ENCODE measurements at regions not wholly inside any gene's neighbourhood (a gene's known extent, or its start where the extent isn't known, plus 50 kb on each side); places are given as distances from the start of the nearest gene placed in this dataset.

DNA sequence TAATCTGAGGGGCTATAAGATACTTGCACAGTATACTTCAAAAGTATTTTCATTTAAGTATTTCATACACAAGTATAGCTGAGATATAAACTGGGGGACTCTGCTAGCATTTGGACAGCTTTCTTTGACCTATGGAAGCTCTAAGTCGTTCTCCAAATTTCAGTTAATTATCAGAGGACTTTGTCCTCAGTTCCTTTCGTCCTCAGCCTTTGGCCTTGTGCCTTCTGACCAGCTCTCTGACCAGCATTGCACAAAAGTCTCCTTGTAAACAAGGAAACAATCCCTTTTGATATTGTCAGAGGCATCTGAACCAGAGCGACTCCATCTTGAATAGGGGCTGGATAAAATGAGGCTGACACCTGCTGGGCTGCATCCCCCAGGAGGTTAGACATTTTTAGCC, 464.0 kb upstream of the FAM241A start:
- Histone ChIP-seq H3K27ac (ENCODE audit: low read depth in 1 of 2, low read length in 2 of 2) (no peak overlapping the region), H4K20me1 (ENCODE audit: insufficient read depth, low read length) (no peaks in the 10 kb centered on the region), H3K9ac (ENCODE audit: insufficient read depth, low read length, poor library complexity, severe bottlenecking) (no peak overlapping the region), H2AFZ (ENCODE audit: insufficient read depth, low read depth, low read length, poor library complexity, severe bottlenecking) (no peak overlapping the region), H3K27me3 (ENCODE audit: control insufficient read depth in 2 of 2, insufficient read depth in 2 of 2, low read length in 2 of 2) (no peaks in the 10 kb centered on the region), H3K79me2 (ENCODE audit: insufficient read depth, low read length) (no peaks in the 10 kb centered on the region), H3K4me2 (replicated peaks; ENCODE audit: extremely low read depth, low read length, poor library complexity, severe bottlenecking) (no peak overlapping the region), H3K36me3 (replicated peaks in 1 of 2; ENCODE audit: control insufficient read depth in 1 of 2, insufficient read depth in 2 of 2, low read length in 2 of 2) (no peaks in the 10 kb centered on the region), H3K4me1 (ENCODE audit: control insufficient read depth in 1 of 2, insufficient read depth in 2 of 2, low read length in 2 of 2) (no peaks in the 10 kb centered on the region), H3K9me3 (replicated peaks in 1 of 2; ENCODE audit: control insufficient read depth in 1 of 2, insufficient read depth in 1 of 2, low read length in 2 of 2) (no peaks in the 10 kb centered on the region), H3K4me3 (replicated peaks in 1 of 3; ENCODE audit: low read depth in 2 of 3, low read length in 3 of 3) (no peak overlapping the region)
- H3K36me3 Mint-ChIP-seq = no peaks in the 10 kb centered on the region
- H3K9me3 Mint-ChIP-seq = peaks cover 0 to 2% (median 0%) of the 10 kb centered on the region in 7 donors
- H3K27me3 Mint-ChIP-seq (ENCODE audit: low read depth in 3 of 3) = peaks cover 0 to 4% (median 1%) of the 10 kb centered on the region in 3 donors
- DNase-seq = no peak
- no peaks in the 10 kb centered on the region for H3K4me1 Mint-ChIP-seq
- H3K4me3 Mint-ChIP-seq = no peak overlapping the region
- intact Hi-C loops (cut with micrococcal nuclease) = no loop called here
- no peak overlapping the region for H3K27ac Mint-ChIP-seq
- no peak for TF ChIP-seq CTCF (IDR thresholded peaks at IDR 0.05)
- WGBS (ENCODE audit: insufficient coverage) = 80% methylated on average over 2 of the region's 3 CpGs

GRCh38 chr4:111681751-111682150, 463.5 kb upstream of the FAM241A start:
- intact Hi-C loops (cut with micrococcal nuclease) = no loop called here
- 94% methylated on average over 2 of the region's 7 CpGs for WGBS (ENCODE audit: insufficient coverage)
- no peak for DNase-seq
- Histone ChIP-seq H3K79me2 (ENCODE audit: insufficient read depth, low read length) (no peaks in the 10 kb centered on the region), H3K36me3 (replicated peaks in 1 of 2; ENCODE audit: control insufficient read depth in 1 of 2, insufficient read depth in 2 of 2, low read length in 2 of 2) (no peaks in the 10 kb centered on the region), H3K9me3 (replicated peaks in 1 of 2; ENCODE audit: control insufficient read depth in 1 of 2, insufficient read depth in 1 of 2, low read length in 2 of 2) (no peaks in the 10 kb centered on the region), H3K9ac (ENCODE audit: insufficient read depth, low read length, poor library complexity, severe bottlenecking) (no peak overlapping the region), H4K20me1 (ENCODE audit: insufficient read depth, low read length) (no peaks in the 10 kb centered on the region), H3K27me3 (ENCODE audit: control insufficient read depth in 2 of 2, insufficient read depth in 2 of 2, low read length in 2 of 2) (no peaks in the 10 kb centered on the region), H3K4me1 (ENCODE audit: control insufficient read depth in 1 of 2, insufficient read depth in 2 of 2, low read length in 2 of 2) (no peaks in the 10 kb centered on the region), H2AFZ (ENCODE audit: insufficient read depth, low read depth, low read length, poor library complexity, severe bottlenecking) (no peak overlapping the region), H3K27ac (ENCODE audit: low read depth in 1 of 2, low read length in 2 of 2) (no peak overlapping the region), H3K4me2 (replicated peaks; ENCODE audit: extremely low read depth, low read length, poor library complexity, severe bottlenecking) (no peak overlapping the region), H3K4me3 (replicated peaks in 1 of 3; ENCODE audit: low read depth in 2 of 3, low read length in 3 of 3) (no peak overlapping the region)
- peaks cover 0 to 4% (median 1%) of the 10 kb centered on the region in 3 donors for H3K27me3 Mint-ChIP-seq (ENCODE audit: low read depth in 3 of 3)
- no peak overlapping the region for H3K27ac Mint-ChIP-seq
- no peak for TF ChIP-seq CTCF (IDR thresholded peaks at IDR 0.05)
- H3K9me3 Mint-ChIP-seq = peaks cover 0 to 2% (median 0%) of the 10 kb centered on the region in 7 donors
- H3K4me3 Mint-ChIP-seq = no peak overlapping the region
- H3K36me3 Mint-ChIP-seq = no peaks in the 10 kb centered on the region
- no peaks in the 10 kb centered on the region for H3K4me1 Mint-ChIP-seq

All from CD14-positive monocyte (primary cell).